GM21576 (cell line): ENCODE measurements at regions not wholly inside any gene's neighbourhood (a gene's known extent, or its start where the extent isn't known, plus 50 kb on each side); places are given as distances from the start of the nearest gene placed in this dataset.
A peak's percentile ranks its signal among the peaks of the same experiment; 100 is the strongest.
"Not testable (repeated sequence)": the region's sequence is repeated elsewhere in the genome, so short reads cannot be mapped to it uniquely, and the experiment has no call there.

Experiments used
- ATAC-seq: cut with Tn5 transposase; IDR thresholded peaks from one replicate; pipeline ENCODE4 v1.9.1; 2021; ENCODE audit warnings: mild to moderate bottlenecking, moderate library complexity; ENCODE audit not compliant: unreplicated experiment

GRCh38 chr4:64738240-64738639 is 329.0 kb upstream of the TECRL start:
- no peak for ATAC-seq

- not testable (repeated sequence) for ATAC-seq
These were observed 328.5 kb upstream of the TECRL start for GRCh38 chr4:64737854-64738138.

DNA sequence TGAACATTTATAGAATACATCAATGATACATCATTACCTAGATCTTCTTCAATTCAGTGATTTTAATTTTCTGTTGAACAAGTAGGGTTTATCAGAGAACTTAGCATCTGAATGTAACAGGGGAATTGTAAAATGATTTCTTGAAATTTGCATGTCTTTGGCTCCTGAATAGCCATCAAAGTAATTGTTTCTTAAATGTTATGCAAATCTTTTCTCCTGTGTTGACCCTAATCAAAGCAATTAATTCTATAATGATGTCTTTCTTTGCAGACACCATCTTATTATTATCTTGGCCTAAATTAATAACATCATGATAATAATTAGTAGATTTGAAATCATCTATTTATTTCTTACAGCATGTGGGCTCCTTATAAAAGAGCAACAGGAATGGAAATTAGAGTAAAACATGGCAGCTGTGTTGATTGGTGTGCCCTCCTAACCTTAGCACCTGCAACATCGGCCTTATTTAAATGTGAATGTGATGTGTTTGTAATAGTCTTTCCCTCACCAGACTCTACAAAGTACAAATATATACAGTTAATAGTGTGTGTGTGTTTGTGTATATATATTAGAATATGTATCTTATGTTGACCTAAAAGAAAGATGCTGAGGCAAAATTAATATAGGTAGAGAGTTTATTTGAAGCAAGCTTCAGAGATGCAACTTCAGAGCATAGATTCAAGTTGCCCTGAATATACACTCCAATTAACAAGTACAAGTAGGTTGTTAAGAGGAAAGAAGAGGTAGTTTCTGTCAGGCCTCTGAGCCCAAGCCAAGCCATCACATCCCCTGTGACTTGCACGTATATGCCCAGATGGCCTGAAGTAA is 328.0 kb upstream of the TECRL start:
- no peak for ATAC-seq

DNA sequence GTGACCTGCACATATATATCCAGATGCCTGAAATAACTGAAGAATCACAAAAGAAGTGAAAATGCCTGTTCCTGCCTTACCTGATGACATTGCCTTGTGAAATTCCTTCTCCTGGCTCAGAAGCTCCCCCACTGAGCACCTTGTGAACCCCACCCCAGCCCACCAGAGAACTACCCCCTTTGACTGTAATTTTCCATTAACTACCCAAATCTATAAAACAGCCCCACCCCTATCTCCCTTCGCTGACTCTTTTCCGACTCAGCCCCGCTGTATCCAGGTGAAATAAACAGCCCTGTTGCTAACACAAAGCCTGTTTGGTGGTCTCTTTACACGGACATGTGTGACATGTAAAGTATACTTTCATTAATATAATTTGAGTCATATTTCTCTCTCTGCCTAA is 320.3 kb upstream of the TECRL start:
- no peak for ATAC-seq

- ATAC-seq: no peak
These were observed 318.7 kb upstream of the TECRL start for GRCh38 chr4:64727960-64728359.

DNA sequence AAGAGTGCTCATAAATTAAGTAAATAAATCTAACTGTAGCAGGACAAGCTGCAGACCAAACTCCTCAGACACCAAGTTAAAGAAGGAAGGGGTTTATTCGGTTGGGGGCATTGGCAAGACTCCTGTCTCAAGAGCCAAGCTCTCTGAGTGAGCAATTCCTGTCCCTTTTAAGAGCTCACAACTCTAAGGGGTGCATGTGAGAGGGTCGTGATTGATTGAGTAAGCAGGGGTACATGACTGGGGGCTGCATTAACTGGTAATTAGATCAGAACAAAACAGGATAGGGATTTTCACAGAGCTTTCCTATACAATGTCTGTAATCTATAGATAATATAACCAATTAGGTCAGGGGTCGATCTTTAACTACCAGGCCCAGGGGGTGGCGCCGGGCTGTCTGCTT is 318.1 kb upstream of the TECRL start:
- not testable (repeated sequence) for ATAC-seq

DNA sequence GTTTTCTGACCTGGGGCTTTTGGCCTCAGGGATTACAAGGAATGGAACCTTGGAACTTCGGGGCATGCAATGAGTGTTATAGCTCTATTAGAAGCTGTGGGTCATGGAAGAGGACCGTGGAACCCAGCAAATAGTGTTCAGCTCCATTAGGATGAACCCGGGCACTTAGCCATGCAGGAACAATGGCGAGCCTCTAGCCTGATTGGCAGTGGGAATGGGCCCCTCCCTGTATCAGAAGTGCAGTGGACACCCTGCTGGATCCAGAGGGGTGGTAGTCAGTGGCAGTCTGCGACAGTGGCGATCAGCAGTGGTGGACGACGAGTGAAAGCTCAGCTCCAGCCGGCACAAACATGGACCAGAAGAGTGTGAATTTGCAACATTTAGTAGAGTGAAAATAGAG is 315.4 kb upstream of the TECRL start:
- no peak for ATAC-seq

GRCh38 chr4:64721106-64721505 is 311.9 kb upstream of the TECRL start:
- ATAC-seq: no peak

DNA sequence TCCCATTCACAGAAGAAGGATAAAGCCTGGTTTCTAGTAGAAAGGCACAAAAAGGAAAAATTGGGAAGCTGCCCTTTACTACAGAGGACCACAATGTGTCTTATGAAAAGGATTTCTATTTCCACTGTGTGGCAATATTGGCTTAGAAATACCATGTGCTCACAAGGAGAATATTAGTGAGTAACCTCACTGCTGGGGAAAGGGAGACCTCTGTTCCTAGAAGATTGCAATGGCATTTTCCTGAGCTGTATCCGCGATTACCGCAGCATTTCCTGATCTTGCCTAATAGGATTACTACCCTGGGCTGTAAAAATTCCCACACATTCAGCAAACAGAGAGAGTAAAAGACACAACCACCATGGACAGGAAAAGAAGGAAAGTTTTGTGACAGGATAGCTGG is 308.8 kb upstream of the TECRL start:
- no peak for ATAC-seq

- no peak for ATAC-seq
These were observed 306.5 kb upstream of the TECRL start for GRCh38 chr4:64715741-64716140.

- ATAC-seq: peak; percentile 70
These were observed 304.1 kb upstream of the TECRL start for GRCh38 chr4:64713256-64713840.

DNA sequence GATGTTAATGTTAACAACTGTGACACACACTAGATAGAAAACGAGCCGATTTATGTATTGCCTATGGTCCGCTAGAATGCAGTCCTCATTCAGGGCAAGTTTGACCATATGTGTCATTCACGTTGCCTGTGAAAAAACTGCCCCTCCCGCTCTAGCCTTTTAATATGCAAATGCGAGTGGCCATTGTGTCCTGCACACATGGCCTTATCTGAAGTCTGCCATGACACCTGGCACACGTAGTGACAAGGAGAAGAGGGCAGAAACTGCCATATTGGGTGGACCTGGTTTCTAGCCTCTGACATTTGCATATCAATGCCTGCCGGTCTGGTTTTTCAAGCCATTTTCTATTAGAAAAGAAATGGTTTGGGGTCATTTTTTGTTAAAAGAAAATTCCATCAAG is 303.3 kb upstream of the TECRL start:
- ATAC-seq: no peak

GRCh38 chr4:64705989-64706388 is 296.7 kb upstream of the TECRL start:
- no peak for ATAC-seq

GRCh38 chr4:64698171-64698570 is 288.9 kb upstream of the TECRL start:
- ATAC-seq: no peak

DNA sequence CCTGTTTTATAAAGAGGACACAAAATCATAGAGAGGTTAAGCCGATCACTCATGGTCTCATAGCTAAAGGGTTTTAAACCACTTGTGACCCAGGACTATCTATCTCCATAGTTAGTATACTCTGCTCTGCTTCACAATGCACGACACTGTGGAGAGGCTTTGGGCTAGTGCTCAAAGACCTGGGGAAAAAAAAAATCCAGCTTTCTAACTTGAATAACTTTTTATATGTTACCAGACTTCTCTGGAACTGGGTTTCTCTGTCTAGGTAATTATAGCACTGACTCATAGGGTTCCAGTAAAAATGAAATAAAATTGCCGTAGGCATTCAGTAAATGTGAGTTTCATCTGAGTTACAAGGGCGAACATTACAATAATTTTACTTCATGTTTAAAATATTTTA is 273.7 kb upstream of the TECRL start:
- ATAC-seq: no peak

- no peak for ATAC-seq
These were observed 273.2 kb upstream of the TECRL start for GRCh38 chr4:64682481-64682880.

GRCh38 chr4:64673121-64673520 is 263.9 kb upstream of the TECRL start:
- ATAC-seq: not testable (repeated sequence)

- ATAC-seq: no peak
These were observed 261.4 kb upstream of the TECRL start for GRCh38 chr4:64670647-64671046.

DNA sequence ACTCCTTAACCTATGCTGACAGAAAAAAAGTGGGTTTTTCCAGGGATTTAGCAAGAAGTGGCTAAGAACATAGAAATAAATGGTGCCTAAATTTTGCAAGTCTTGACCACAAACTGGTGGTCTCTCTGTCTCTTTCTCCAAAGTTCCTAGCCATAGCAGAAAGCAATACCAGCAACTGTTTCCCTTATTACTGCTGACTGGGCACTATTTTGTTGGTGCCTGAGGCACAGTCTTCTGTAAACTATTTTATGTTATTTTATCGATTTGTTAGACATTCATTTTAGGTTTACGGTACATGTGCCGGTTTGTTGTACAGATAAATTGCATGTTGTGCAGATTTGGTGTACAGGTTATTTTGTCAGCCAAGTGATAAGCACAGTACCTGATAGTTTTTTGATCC is 234.6 kb upstream of the TECRL start:
- ATAC-seq: no peak

- no peak for ATAC-seq
These were observed 233.7 kb upstream of the TECRL start for GRCh38 chr4:64642936-64643335.

DNA sequence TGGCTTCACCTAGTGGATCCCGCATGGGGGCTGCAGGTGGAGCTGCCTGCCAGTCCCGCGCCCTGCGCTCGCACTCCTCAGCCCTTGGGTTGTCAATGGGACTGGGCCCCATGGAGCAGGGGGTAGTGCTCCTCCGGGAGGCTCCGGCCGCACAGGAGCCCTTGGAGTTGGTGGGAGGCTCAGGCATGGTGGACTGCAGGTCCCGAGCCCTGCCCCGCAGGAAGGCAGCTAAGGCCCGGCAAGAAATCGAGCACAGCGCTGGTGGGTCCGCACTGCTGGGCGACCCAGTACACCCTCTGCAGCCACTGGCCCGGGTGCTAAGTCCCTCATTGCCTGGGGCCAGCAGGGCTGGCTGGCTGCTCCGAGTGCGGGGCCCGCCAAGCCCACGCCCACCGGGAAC is 231.2 kb upstream of the TECRL start:
- not testable (repeated sequence) for ATAC-seq

- ATAC-seq: no peak
These were observed 216.2 kb upstream of the TECRL start for GRCh38 chr4:64625438-64625837.

DNA sequence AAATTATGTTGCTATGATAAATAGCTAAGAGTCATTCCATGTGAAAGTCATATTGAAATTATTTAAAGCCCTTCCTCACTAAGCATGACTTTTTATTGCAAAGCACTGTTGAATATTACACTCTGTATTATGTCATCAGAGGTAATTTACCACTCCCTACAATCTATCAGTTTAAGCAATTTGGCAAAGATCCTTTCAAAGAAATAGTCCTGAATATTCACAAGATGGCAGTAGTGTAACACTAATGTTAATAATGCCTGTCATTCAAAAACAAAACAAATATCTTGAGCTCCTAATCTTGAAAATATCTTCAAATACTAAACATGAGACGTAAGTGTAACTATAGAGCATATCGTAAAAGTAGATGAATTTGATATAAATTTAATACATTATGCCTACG is 208.6 kb upstream of the TECRL start:
- ATAC-seq: no peak
